GM12878 (cell line): ENCODE measurements at regions not wholly inside any gene's neighbourhood (a gene's known extent, or its start where the extent isn't known, plus 50 kb on each side); places are given as distances from the start of the nearest gene placed in this dataset.

Experiments used
- ATAC-seq: fragments of 200-7000 bp; cut with Tn5 transposase; 3 replicates; pipeline ENCODE4 v1.9.1; 2020; ENCODE audit warnings: mild to moderate bottlenecking, moderate library complexity
- BruUV-seq: library from RNA; stranded (reverse); fragments of 400-500 nt; replicated peaks from 2 replicates; lab custom pipeline; 2021; lab: Mats Ljungman, UMichigan
- CTCF ChIA-PET: fragments of 300-600 bp; sonication (Branson Sonifier 250); formaldehyde crosslinking; extraction: SDS; loops from one replicate; lab custom pipeline; 2021; ENCODE audit warnings: inconsistent platforms; lab: Yijun Ruan, JAX
- POLR2A ChIA-PET: fragments of 350-600 bp; formaldehyde crosslinking; extraction: SDS; loops from one replicate; lab custom pipeline; 2021; ENCODE audit warnings: inconsistent platforms; lab: Charles Lee
- RAD21 ChIA-PET: fragments of 300-600 bp; sonication (Branson Sonifier 250); formaldehyde crosslinking; loops from one replicate; lab custom pipeline; 2023; ENCODE audit warnings: antibody characterized with exemption; ENCODE audit not compliant: unreplicated experiment; lab: Charles Lee
- SMC1A ChIA-PET: fragments of 300-600 bp; sonication (Branson Sonifier 250); formaldehyde crosslinking; loops from one replicate; lab custom pipeline; 2023; ENCODE audit not compliant: unreplicated experiment, uncharacterized antibody; lab: Charles Lee
- DNase-seq: peaks from one replicate; pipeline ENCODE4 v3.0.0-alpha.2; 2011; ENCODE audit warnings: low read depth, low spot score
- FAIRE-seq: peaks from 3 replicates; lab custom pipeline; 2011; peaks lifted over from hg19 to GRCh38; lab: Jason Lieb, UNC
- H2AFZ ChIP-seq: 2 replicates; pipeline ENCODE4 v1.6.0; 2011; ENCODE audit warnings: low read depth, low read length, control low read depth; ENCODE audit not compliant: control insufficient read depth
- H3K27ac ChIP-seq: 2 replicates; pipeline ENCODE4 v1.5.1; 2011; ENCODE audit warnings: control low read depth; ENCODE audit not compliant: control insufficient read depth, insufficient read depth
- H3K27me3 ChIP-seq, 2 experiments: replicated peaks in 1 of 2; 2 replicates each; pipeline versions ENCODE4 v1.6.0 to v1.6.1; 2011; ENCODE audit warnings: low read length in 1 of 2; ENCODE audit not compliant: control insufficient read depth in 2 of 2, insufficient read depth in 2 of 2
- H3K36me3 ChIP-seq, 2 experiments: 2 replicates each; pipeline ENCODE4 v1.5.1; 2011; ENCODE audit warnings: low read length in 1 of 2; ENCODE audit not compliant: control insufficient read depth in 2 of 2, insufficient read depth in 2 of 2
- H3K4me1 ChIP-seq: 2 replicates; pipeline ENCODE4 v1.6.1; 2011; ENCODE audit warnings: mild to moderate bottlenecking, low read length, moderate library complexity, mixed read lengths; ENCODE audit not compliant: control insufficient read depth, insufficient read depth
- H3K4me2 ChIP-seq: 2 replicates; pipeline ENCODE4 v1.6.0; 2011; ENCODE audit warnings: control low read depth; ENCODE audit not compliant: control insufficient read depth, insufficient read depth
- H3K4me3 ChIP-seq: fragments of 200-600 bp; sonication (generic); 2 replicates; pipeline ENCODE4 v1.5.1; 2016
- H3K79me2 ChIP-seq: 2 replicates; pipeline ENCODE4 v1.6.0; 2011; ENCODE audit warnings: low read length; ENCODE audit not compliant: control insufficient read depth, insufficient read depth
- H3K9ac ChIP-seq: 2 replicates; pipeline ENCODE4 v1.8.0; 2011; ENCODE audit warnings: low read length, control low read depth, mixed read lengths; ENCODE audit not compliant: control insufficient read depth, insufficient read depth
- H3K9me3 ChIP-seq: replicated peaks from 3 replicates; pipeline ENCODE4 v1.5.1; 2011; ENCODE audit warnings: mild to moderate bottlenecking, low read length; ENCODE audit not compliant: control insufficient read depth, insufficient read depth
- H4K20me1 ChIP-seq: 2 replicates; pipeline ENCODE4 v1.6.0; 2011; ENCODE audit not compliant: control insufficient read depth, insufficient read depth
- BRCA1 ChIP-seq: IDR thresholded peaks from 2 replicates; pipeline ENCODE4 v1.6.1; 2011; ENCODE audit warnings: low read depth, low read length, improper control_type of control experiment
- CBX3 ChIP-seq: fragments of 200-600 bp; sonication (generic); IDR thresholded peaks from 2 replicates; pipeline ENCODE4 v1.6.1; 2016; ENCODE audit warnings: low read depth, borderline replicate concordance
- KLF5 ChIP-seq: fragments of 450-650 bp; IDR thresholded peaks from 2 replicates; pipeline ENCODE4 v1.6.1; 2014; ENCODE audit warnings: mild to moderate bottlenecking; ENCODE audit not compliant: partially characterized antibody
- SIX5 ChIP-seq: IDR thresholded peaks from 2 replicates; pipeline ENCODE4 v1.6.1; 2011; ENCODE audit warnings: mild to moderate bottlenecking, low read depth, low read length, moderate library complexity; ENCODE audit not compliant: severe bottlenecking
- ZNF217 ChIP-seq: fragments of 450-650 bp; IDR thresholded peaks from 2 replicates; pipeline ENCODE4 v1.6.1; 2017; ENCODE audit warnings: antibody characterized with exemption, mild to moderate bottlenecking
- WGBS: methylation state at CpG from one replicate; pipeline ENCODE4 v1.1.6; 2016; ENCODE audit warnings: low lambda C conversion rate; ENCODE audit not compliant: insufficient replicate concordance, insufficient coverage; ENCODE audit errors: missing lambda C conversion rate; 5-methylcytosine and 5-hydroxymethylcytosine counted together
- in situ Hi-C: fragments of 300-500 bp; cut with MboI; formaldehyde crosslinking; loops from 9 replicates; pipeline ENCODE4 v1.14.3; 2018; ENCODE audit warnings: mixed read lengths
- intact Hi-C: fragments of 100-400 bp; cut with micrococcal nuclease; formaldehyde crosslinking; loops from one replicate; pipeline ENCODE4 v1.14.2; 2022; ENCODE audit not compliant: unreplicated experiment
- TF ChIP-seq, protein P1 (sequence below): IDR thresholded peaks from 2 replicates; pipeline ENCODE4 v1.6.1; 2011; ENCODE audit warnings: borderline replicate concordance, low read depth, mild to moderate bottlenecking, moderate library complexity, mixed read lengths, low read length; ENCODE audit not compliant: insufficient read depth; ENCODE audit errors: extremely low read length
- TF ChIP-seq, protein P2 (sequence below), 3 experiments: IDR thresholded peaks in 2 of 3; conservative IDR thresholded peaks in 1 of 3; 2 replicates each; pipeline ENCODE4 v1.5.1; 2011; ENCODE audit warnings: low read depth in 3 of 3, low read length in 3 of 3, mild to moderate bottlenecking in 3 of 3, control low read depth in 2 of 3, moderate library complexity in 2 of 3, inconsistent platforms in 1 of 3, mixed read lengths in 1 of 3; ENCODE audit not compliant: control insufficient read depth in 2 of 3, insufficient read depth in 1 of 3; ENCODE audit errors: extremely low read depth in 1 of 3
- TF ChIP-seq, protein P3 (sequence below): IDR thresholded peaks from 2 replicates; pipeline ENCODE4 v1.6.1; 2011; ENCODE audit warnings: borderline replicate concordance, low read depth, mild to moderate bottlenecking, moderate library complexity, low read length; ENCODE audit not compliant: insufficient read depth, poor library complexity, severe bottlenecking
- TF ChIP-seq, protein P4 (sequence below): fragments of 450-650 bp; IDR thresholded peaks from 2 replicates; pipeline ENCODE4 v1.6.1; 2018; ENCODE audit warnings: mild to moderate bottlenecking, low read depth, moderate library complexity; ENCODE audit not compliant: partially characterized antibody

DNA sequence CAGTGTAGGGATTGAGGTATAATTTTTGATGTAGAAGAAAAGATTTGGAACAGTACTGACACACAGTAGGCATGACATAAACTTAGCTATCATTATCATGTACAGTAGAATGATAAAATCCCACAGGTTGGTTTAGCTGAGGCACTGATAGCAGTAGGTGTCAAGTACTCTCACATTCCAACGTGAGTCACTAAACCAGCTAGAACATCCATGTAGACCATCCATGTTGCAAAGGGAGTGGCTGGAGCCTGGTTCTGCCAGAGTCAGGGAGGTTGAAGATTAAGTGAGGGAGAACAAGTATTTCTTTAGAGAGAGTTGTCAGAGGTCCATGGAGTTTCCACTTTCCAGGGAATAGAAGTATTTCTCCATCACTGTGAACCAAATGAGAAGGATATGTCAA lies 157.2 kb upstream of the TMEM108 start:
- 37% methylated on average over 1 of the region's 1 CpG for WGBS
- intact Hi-C loops = no loop called here
- H4K20me1 ChIP-seq = no peaks in the 10 kb centered on the region
- in situ Hi-C loops = no loop called here
- FAIRE-seq = no peak
- no TSS peak for BruUV-seq
- H3K4me2 ChIP-seq = no peak overlapping the region
- no peak overlapping the region for H3K9ac ChIP-seq
- H3K4me1 ChIP-seq = no peaks in the 10 kb centered on the region
- CTCF ChIA-PET = no interaction called here
- TF ChIP-seq BRCA1 = no peak
- no peak for TF ChIP-seq ZNF217
- no peak for TF ChIP-seq KLF5
- TF ChIP-seq, protein P1, sequence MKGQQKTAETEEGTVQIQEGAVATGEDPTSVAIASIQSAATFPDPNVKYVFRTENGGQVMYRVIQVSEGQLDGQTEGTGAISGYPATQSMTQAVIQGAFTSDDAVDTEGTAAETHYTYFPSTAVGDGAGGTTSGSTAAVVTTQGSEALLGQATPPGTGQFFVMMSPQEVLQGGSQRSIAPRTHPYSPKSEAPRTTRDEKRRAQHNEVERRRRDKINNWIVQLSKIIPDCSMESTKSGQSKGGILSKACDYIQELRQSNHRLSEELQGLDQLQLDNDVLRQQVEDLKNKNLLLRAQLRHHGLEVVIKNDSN = no peak
- TF ChIP-seq, protein P2, sequence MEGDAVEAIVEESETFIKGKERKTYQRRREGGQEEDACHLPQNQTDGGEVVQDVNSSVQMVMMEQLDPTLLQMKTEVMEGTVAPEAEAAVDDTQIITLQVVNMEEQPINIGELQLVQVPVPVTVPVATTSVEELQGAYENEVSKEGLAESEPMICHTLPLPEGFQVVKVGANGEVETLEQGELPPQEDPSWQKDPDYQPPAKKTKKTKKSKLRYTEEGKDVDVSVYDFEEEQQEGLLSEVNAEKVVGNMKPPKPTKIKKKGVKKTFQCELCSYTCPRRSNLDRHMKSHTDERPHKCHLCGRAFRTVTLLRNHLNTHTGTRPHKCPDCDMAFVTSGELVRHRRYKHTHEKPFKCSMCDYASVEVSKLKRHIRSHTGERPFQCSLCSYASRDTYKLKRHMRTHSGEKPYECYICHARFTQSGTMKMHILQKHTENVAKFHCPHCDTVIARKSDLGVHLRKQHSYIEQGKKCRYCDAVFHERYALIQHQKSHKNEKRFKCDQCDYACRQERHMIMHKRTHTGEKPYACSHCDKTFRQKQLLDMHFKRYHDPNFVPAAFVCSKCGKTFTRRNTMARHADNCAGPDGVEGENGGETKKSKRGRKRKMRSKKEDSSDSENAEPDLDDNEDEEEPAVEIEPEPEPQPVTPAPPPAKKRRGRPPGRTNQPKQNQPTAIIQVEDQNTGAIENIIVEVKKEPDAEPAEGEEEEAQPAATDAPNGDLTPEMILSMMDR (IDR thresholded peaks at IDR 0.05 in 2 of 3, conservative IDR thresholded peaks at IDR 0.05 in 1 of 3; ENCODE audit: control insufficient read depth in 2 of 3, extremely low read depth in 1 of 3, insufficient read depth in 1 of 3, low read depth in 3 of 3, low read length in 3 of 3) = no peak
- no peak for TF ChIP-seq SIX5
- TF ChIP-seq, protein P3, sequence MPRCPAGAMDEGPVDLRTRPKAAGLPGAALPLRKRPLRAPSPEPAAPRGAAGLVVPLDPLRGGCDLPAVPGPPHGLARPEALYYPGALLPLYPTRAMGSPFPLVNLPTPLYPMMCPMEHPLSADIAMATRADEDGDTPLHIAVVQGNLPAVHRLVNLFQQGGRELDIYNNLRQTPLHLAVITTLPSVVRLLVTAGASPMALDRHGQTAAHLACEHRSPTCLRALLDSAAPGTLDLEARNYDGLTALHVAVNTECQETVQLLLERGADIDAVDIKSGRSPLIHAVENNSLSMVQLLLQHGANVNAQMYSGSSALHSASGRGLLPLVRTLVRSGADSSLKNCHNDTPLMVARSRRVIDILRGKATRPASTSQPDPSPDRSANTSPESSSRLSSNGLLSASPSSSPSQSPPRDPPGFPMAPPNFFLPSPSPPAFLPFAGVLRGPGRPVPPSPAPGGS = no peak
- TF ChIP-seq, protein P4, sequence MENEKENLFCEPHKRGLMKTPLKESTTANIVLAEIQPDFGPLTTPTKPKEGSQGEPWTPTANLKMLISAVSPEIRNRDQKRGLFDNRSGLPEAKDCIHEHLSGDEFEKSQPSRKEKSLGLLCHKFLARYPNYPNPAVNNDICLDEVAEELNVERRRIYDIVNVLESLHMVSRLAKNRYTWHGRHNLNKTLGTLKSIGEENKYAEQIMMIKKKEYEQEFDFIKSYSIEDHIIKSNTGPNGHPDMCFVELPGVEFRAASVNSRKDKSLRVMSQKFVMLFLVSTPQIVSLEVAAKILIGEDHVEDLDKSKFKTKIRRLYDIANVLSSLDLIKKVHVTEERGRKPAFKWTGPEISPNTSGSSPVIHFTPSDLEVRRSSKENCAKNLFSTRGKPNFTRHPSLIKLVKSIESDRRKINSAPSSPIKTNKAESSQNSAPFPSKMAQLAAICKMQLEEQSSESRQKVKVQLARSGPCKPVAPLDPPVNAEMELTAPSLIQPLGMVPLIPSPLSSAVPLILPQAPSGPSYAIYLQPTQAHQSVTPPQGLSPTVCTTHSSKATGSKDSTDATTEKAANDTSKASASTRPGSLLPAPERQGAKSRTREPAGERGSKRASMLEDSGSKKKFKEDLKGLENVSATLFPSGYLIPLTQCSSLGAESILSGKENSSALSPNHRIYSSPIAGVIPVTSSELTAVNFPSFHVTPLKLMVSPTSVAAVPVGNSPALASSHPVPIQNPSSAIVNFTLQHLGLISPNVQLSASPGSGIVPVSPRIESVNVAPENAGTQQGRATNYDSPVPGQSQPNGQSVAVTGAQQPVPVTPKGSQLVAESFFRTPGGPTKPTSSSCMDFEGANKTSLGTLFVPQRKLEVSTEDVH = no peak
- TF ChIP-seq CBX3 = no peak
- TF ChIP-seq, all 136 proteins: peak for 0
- Histone ChIP-seq H3K27ac (no peak overlapping the region), H3K79me2 (no peaks in the 10 kb centered on the region), H3K27me3 (no peaks in the 10 kb centered on the region; a peak in 1 of 4 replicates), H2AFZ (no peak overlapping the region), H3K9me3 (no peaks in the 10 kb centered on the region), H3K36me3 (no peaks in the 10 kb centered on the region), H3K4me3 (no peak overlapping the region)
- ChIA-PET POLR2A (no interaction called here), SMC1A (interaction anchor here (0.8 kb wide), 1 partner anchor 9 kb away, joined by 3 read pairs; no protein-coding TSS in a partner anchor), RAD21 (no interaction called here)
- no peak for ATAC-seq
- DNase-seq = no peak
